Upper lobe of right lung (tissue), 1 donor: ENCODE measurements at regions not wholly inside any gene's neighbourhood (a gene's known extent, or its start where the extent isn't known, plus 50 kb on each side); places are given as distances from the start of the nearest gene placed in this dataset.

ENCODE experiments used
- ATAC-seq: fragments of 200-7000 bp; cut with Tn5 transposase; one replicate; pipeline ENCODE4 v1.9.1; 2020; ENCODE audit warnings: mild to moderate bottlenecking, moderate library complexity
- DNase-seq: peaks from one replicate; pipeline ENCODE4 v3.0.0-alpha.2; 2020
- H3K27ac ChIP-seq: fragments of 200-600 bp; one replicate; pipeline ENCODE4 v1.8.0; 2022
- H3K27me3 ChIP-seq: fragments of 200-600 bp; one replicate; pipeline ENCODE4 v1.8.0; 2022; ENCODE audit warnings: mild to moderate bottlenecking
- H3K36me3 ChIP-seq: fragments of 200-600 bp; one replicate; pipeline ENCODE4 v1.8.0; 2022
- H3K4me1 ChIP-seq: fragments of 200-600 bp; one replicate; pipeline ENCODE4 v1.8.0; 2022
- H3K4me3 ChIP-seq: fragments of 200-600 bp; one replicate; pipeline ENCODE4 v1.8.0; 2022; ENCODE audit warnings: mild to moderate bottlenecking
- H3K9me3 ChIP-seq: fragments of 200-600 bp; one replicate; pipeline ENCODE4 v1.8.0; 2022
- intact Hi-C: fragments of 100-400 bp; cut with DNase I; formaldehyde crosslinking; loops from one replicate; pipeline ENCODE4 v1.11.0; 2022
- TF ChIP-seq, protein P1 (sequence below): fragments of 200-600 bp; IDR thresholded peaks from one replicate; pipeline ENCODE4 v1.8.0; 2022; ENCODE audit warnings: antibody characterized with exemption
- donor health status: DM: no; HTN: yes; CAD: no; lungs with severe emphysema.

DNA sequence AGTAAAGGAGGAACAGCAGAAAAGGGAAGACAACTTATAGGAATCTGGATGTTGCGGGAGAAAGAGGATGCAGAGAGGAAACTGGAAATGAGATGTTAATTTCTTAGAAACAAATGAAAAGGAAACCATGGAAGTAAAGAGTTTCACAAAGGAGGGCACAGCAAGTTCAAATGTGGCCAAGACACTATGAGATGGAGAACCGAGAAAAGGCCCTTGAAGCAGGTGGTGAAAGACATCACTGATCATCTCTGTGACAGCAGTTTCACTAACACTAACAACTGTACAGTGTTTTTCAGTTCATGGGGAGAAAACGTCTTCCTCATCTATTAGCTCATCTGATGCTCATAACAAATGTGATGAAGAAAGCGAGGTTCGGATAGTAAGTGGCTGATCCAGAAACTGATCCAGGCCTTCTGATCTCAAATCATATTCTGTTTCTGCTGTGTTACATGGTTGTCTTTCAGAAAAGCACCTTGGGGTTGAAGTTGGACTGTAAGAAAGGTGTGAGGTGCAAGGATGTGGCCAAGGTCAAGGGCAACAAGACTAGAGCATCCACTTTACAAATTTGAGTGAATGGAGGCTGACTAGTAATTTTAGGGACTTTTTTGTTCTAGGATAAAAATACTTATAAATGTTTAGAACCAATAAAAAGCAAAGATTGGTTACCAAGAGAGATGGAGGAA lies 492.1 kb upstream of the CADM1 start:
- DNase-seq, result no peak
- no peak overlapping the region for H3K27ac ChIP-seq
- H3K4me3 ChIP-seq, result no peak overlapping the region
- no peak for ATAC-seq
- H3K36me3 ChIP-seq, result no peaks in the 10 kb centered on the region
- intact Hi-C loops, result no loop called here
- no peaks in the 10 kb centered on the region for H3K27me3 ChIP-seq
- TF ChIP-seq, protein P1, sequence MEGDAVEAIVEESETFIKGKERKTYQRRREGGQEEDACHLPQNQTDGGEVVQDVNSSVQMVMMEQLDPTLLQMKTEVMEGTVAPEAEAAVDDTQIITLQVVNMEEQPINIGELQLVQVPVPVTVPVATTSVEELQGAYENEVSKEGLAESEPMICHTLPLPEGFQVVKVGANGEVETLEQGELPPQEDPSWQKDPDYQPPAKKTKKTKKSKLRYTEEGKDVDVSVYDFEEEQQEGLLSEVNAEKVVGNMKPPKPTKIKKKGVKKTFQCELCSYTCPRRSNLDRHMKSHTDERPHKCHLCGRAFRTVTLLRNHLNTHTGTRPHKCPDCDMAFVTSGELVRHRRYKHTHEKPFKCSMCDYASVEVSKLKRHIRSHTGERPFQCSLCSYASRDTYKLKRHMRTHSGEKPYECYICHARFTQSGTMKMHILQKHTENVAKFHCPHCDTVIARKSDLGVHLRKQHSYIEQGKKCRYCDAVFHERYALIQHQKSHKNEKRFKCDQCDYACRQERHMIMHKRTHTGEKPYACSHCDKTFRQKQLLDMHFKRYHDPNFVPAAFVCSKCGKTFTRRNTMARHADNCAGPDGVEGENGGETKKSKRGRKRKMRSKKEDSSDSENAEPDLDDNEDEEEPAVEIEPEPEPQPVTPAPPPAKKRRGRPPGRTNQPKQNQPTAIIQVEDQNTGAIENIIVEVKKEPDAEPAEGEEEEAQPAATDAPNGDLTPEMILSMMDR, result no peak
- peaks cover 4% of the 10 kb centered on the region for H3K4me1 ChIP-seq
- H3K9me3 ChIP-seq, result no peaks in the 10 kb centered on the region

- intact Hi-C loops, result no loop called here
- Histone ChIP-seq H3K27me3 (no peaks in the 10 kb centered on the region), H3K27ac (no peak overlapping the region), H3K4me3 (no peak overlapping the region), H3K36me3 (no peaks in the 10 kb centered on the region), H3K9me3 (no peaks in the 10 kb centered on the region), H3K4me1 (peaks cover 4% of the 10 kb centered on the region)
- DNase-seq (no peak), ATAC-seq (no peak)
- TF ChIP-seq, protein P1, result no peak
Observed at GRCh38 chr11:115993590-115993989, 489.4 kb upstream of the CADM1 start.

DNA sequence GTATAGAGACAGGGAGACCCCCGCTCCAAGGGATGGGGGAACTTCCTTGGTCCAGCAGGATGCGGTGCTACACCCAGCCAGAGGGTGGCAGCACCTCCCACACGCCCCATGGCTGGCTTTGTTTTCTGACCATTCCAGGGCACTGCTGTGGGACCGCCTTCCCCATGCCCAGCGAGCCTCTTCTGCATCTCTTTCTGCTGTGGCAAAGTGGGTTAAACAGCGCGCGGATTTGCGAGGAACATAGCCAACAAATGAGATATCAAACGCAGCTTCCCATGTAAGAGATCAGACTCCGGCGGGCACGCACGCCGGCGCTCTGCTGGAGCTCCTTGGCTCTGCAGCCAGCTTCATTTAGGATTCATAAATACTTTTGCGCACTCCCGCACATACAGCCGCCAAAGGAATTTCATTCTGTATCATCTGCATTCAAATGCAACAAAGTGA lies 485.8 kb upstream of the CADM1 start:
- peak; percentile 91 for ATAC-seq
- intact Hi-C loops, result no loop called here
- DNase-seq, result peak; percentile 71

DNA sequence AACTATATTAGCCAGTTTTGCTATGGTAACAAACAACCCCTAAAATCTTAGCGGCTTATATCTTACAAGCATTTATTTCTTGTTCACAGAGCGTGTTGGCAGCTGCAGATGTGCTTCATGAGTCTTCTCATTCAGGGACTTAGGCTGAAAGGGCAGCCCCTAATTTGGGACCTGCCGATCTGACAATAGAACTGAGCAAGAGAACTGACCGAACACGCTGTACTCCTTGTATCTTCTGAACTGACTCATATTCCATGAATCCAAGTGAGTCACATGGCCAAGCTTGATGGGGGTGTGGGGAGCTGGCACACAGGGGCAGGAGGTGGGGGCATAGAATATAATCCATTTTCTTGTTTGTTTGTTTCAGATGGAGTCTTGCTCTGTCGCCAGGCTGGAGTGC lies 481.7 kb upstream of the CADM1 start:
- no peaks in the 10 kb centered on the region for H3K9me3 ChIP-seq
- intact Hi-C loops, result no loop called here
- H3K27ac ChIP-seq, result no peak overlapping the region
- DNase-seq, result no peak
- no peak for ATAC-seq
- TF ChIP-seq, protein P1, result no peak
- H3K4me1 ChIP-seq, result no peaks in the 10 kb centered on the region
- no peaks in the 10 kb centered on the region for H3K36me3 ChIP-seq
- no peak overlapping the region for H3K4me3 ChIP-seq
- no peaks in the 10 kb centered on the region for H3K27me3 ChIP-seq

More for the DNA sequence above, 485.8 kb upstream of the CADM1 start:
- Histone ChIP-seq H3K4me3 (no peak overlapping the region), H3K4me1 (no peaks in the 10 kb centered on the region), H3K27me3 (no peaks in the 10 kb centered on the region), H3K36me3 (no peaks in the 10 kb centered on the region), H3K27ac (no peak overlapping the region), H3K9me3 (no peaks in the 10 kb centered on the region)
- TF ChIP-seq, protein P1, result peak; percentile 74

DNA sequence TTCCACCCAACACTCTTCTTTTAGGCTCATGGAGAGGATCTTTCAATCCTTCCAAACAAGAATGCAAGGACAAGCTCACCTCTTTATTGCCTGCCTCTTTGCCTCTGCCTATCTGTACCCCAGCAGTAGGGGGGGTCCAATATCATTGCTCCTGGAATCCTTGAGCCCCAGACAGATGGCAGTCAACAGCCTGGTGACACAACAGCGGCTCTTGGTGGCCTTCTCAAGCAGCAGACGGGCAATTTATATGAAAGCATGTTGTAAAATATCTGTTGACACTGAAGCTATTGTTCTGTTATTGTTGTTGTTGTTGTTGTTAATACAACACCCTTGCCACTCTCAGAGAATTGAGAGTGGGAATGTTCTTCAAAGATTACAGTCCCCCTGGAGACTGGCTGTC lies 480.0 kb upstream of the CADM1 start:
- H3K36me3 ChIP-seq, result no peaks in the 10 kb centered on the region
- H3K4me3 ChIP-seq, result no peak overlapping the region
- TF ChIP-seq, protein P1, result no peak
- H3K27ac ChIP-seq, result no peak overlapping the region
- no peaks in the 10 kb centered on the region for H3K27me3 ChIP-seq
- no peaks in the 10 kb centered on the region for H3K4me1 ChIP-seq
- ATAC-seq (no peak), DNase-seq (no peak)
- no peaks in the 10 kb centered on the region for H3K9me3 ChIP-seq
- intact Hi-C loops, result no loop called here

- TF ChIP-seq, protein P1, result no peak
- Histone ChIP-seq H3K27ac (no peak overlapping the region), H3K4me1 (no peaks in the 10 kb centered on the region), H3K36me3 (no peaks in the 10 kb centered on the region), H3K9me3 (no peaks in the 10 kb centered on the region), H3K4me3 (no peak overlapping the region), H3K27me3 (no peaks in the 10 kb centered on the region)
- ATAC-seq (no peak), DNase-seq (no peak)
- intact Hi-C loops, result no loop called here
Observed at GRCh38 chr11:115982666-115983065, 478.5 kb upstream of the CADM1 start.
